ENCODE measurements at regions not wholly inside any gene's neighbourhood (a gene's known extent, or its start where the extent isn't known, plus 50 kb on each side); places are given as distances from the start of the nearest gene placed in this dataset.

- TF ChIP-seq CTCF (IDR thresholded peaks at IDR 0.05 in 2 of 3, conservative IDR thresholded peaks at IDR 0.05 in 1 of 3; ENCODE audit: borderline replicate concordance in 1 of 3, insufficient read depth in 1 of 3, low read depth in 2 of 3, low read length in 2 of 3) (no peak), ZBTB33 (IDR thresholded peaks at IDR 0.05; ENCODE audit: extremely low read depth, insufficient replicate concordance, low read length) (no peak), EGR1 (IDR thresholded peaks at IDR 0.05; ENCODE audit: low read depth) (no peak), EZH2phosphoT487 (IDR thresholded peaks at IDR 0.05; ENCODE audit: borderline replicate concordance) (no peak), EZH2 (IDR thresholded peaks at IDR 0.05) (no peak), SIN3A (IDR thresholded peaks at IDR 0.05; ENCODE audit: low read depth) (no peak), POLR2A (IDR thresholded peaks at IDR 0.05; ENCODE audit: borderline replicate concordance, extremely low read depth, insufficient read depth, insufficient read length) (no peak), POLR2AphosphoS5 (IDR thresholded peaks at IDR 0.05; ENCODE audit: low read depth, low read length) (no peak), MAX (IDR thresholded peaks at IDR 0.05) (no peak), RAD21 (IDR thresholded peaks at IDR 0.05; ENCODE audit: low read depth) (no peak), REST (IDR thresholded peaks at IDR 0.05; ENCODE audit: low read depth) (no peak), TCF7L2 (IDR thresholded peaks at IDR 0.05; ENCODE audit: borderline replicate concordance, extremely low read depth, insufficient read depth, insufficient read length) (no peak), ATF3 (IDR thresholded peaks at IDR 0.05) (no peak), FOSL1 (IDR thresholded peaks at IDR 0.05; ENCODE audit: low read depth) (no peak)
These were observed 451.0 kb upstream of the GOLIM4 start for GRCh38 chr3:168546707-168547106.
